ENCODE measurements at regions not wholly inside any gene's neighbourhood (a gene's known extent, or its start where the extent isn't known, plus 50 kb on each side); places are given as distances from the start of the nearest gene placed in this dataset.

DNA sequence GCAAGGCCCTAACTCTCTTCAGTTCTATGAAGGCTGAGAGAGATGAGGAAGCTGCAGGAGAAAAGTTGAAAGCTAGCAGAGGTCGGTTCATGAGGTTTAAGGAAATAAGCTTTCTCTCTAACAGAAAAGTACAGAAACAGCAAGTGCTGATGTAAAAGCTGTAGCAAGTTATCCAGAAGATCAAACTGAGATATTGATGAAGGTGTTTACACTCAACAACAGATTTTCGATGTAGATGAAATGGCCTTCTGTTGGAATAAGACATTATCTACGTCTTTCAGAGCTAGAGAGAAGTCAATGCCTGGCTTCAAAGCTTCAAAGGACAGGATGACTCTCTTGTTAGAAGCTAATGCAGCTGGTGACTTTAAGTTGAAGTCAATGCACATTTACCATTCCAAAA lies 87.4 kb downstream of the PDCL3 start:
- H3K79me2 ChIP-seq (ENCODE audit: control insufficient read depth, insufficient read depth, low read length): no peaks in the 10 kb centered on the region
- H3K4me1 ChIP-seq (ENCODE audit: control insufficient read depth, insufficient read depth, low read length): no peaks in the 10 kb centered on the region
- no peak overlapping the region for H3K4me2 ChIP-seq (ENCODE audit: control insufficient read depth, insufficient read depth)
- BruUV-seq (replicated peaks): no TSS peak
- no peak overlapping the region for H3K27ac ChIP-seq (ENCODE audit: control insufficient read depth, insufficient read depth)
- H2AFZ ChIP-seq (ENCODE audit: control insufficient read depth, low read depth, low read length): no peak overlapping the region
- no peak overlapping the region for H3K9ac ChIP-seq (ENCODE audit: control insufficient read depth, insufficient read depth, low read length)
- no peak for FAIRE-seq
- peaks cover 0 to 3% of the 10 kb centered on the region in 2 experiments; a peak in 1 of 4 replicates for H3K27me3 ChIP-seq (replicated peaks in 1 of 2; ENCODE audit: control insufficient read depth in 2 of 2, insufficient read depth in 2 of 2, low read length in 1 of 2)
- no peaks in the 10 kb centered on the region for H4K20me1 ChIP-seq (ENCODE audit: control insufficient read depth, insufficient read depth)
- no peak overlapping the region for H3K4me3 ChIP-seq
- ChIA-PET SMC1A (ENCODE audit: uncharacterized antibody, unreplicated experiment) (no interaction called here), POLR2A (no interaction called here), CTCF (interaction anchor here (0.6 kb wide), 1 partner anchor 8 kb away, joined by 3 read pairs; no protein-coding TSS in a partner anchor), RAD21 (ENCODE audit: unreplicated experiment) (no interaction called here)
- in situ Hi-C loops (cut with MboI): no loop called here
- intact Hi-C loops (cut with micrococcal nuclease; ENCODE audit: unreplicated experiment): no loop called here
- 5% methylated on average over 3 of the region's 3 CpGs for WGBS (ENCODE audit: insufficient coverage, insufficient replicate concordance, low lambda C conversion rate, missing lambda C conversion rate)
- no peak for ATAC-seq
- no peak for DNase-seq (ENCODE audit: low read depth, low spot score)
- no peak for TF ChIP-seq ATF7 (IDR thresholded peaks at IDR 0.05; ENCODE audit: low read depth)
- TF ChIP-seq, protein P1, sequence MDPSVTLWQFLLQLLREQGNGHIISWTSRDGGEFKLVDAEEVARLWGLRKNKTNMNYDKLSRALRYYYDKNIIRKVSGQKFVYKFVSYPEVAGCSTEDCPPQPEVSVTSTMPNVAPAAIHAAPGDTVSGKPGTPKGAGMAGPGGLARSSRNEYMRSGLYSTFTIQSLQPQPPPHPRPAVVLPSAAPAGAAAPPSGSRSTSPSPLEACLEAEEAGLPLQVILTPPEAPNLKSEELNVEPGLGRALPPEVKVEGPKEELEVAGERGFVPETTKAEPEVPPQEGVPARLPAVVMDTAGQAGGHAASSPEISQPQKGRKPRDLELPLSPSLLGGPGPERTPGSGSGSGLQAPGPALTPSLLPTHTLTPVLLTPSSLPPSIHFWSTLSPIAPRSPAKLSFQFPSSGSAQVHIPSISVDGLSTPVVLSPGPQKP (IDR thresholded peaks at IDR 0.05; ENCODE audit: low read depth, low read length): no peak
- no peak for TF ChIP-seq TARDBP (IDR thresholded peaks at IDR 0.05; ENCODE audit: borderline replicate concordance)
- no peak for TF ChIP-seq MTA3 (IDR thresholded peaks at IDR 0.05; ENCODE audit: borderline replicate concordance, low read length)
- TF ChIP-seq RFX5 (IDR thresholded peaks at IDR 0.05; ENCODE audit: low read depth, low read length): no peak
- TF ChIP-seq, protein P2, sequence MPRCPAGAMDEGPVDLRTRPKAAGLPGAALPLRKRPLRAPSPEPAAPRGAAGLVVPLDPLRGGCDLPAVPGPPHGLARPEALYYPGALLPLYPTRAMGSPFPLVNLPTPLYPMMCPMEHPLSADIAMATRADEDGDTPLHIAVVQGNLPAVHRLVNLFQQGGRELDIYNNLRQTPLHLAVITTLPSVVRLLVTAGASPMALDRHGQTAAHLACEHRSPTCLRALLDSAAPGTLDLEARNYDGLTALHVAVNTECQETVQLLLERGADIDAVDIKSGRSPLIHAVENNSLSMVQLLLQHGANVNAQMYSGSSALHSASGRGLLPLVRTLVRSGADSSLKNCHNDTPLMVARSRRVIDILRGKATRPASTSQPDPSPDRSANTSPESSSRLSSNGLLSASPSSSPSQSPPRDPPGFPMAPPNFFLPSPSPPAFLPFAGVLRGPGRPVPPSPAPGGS (IDR thresholded peaks at IDR 0.05; ENCODE audit: borderline replicate concordance, insufficient read depth, low read depth, low read length, poor library complexity, severe bottlenecking): no peak
- TF ChIP-seq DPF2 (IDR thresholded peaks at IDR 0.05): no peak
- TF ChIP-seq ETV6 (conservative IDR thresholded peaks at IDR 0.05 in 1 of 2, IDR thresholded peaks at IDR 0.05 in 1 of 2; ENCODE audit: borderline replicate concordance in 1 of 2, low read depth in 1 of 2): no peak
- TF ChIP-seq MEF2A (IDR thresholded peaks at IDR 0.05; ENCODE audit: insufficient read depth, low read depth, low read length): no peak
- H3K9me3 ChIP-seq (replicated peaks; ENCODE audit: control insufficient read depth, insufficient read depth, low read length): no peaks in the 10 kb centered on the region; the same call in 1 of the 3 replicates
- H3K36me3 ChIP-seq (ENCODE audit: control insufficient read depth in 2 of 2, insufficient read depth in 2 of 2, low read length in 1 of 2): no peaks in the 10 kb centered on the region

Measured in GM12878 (cell line).